ENCODE measurements at regions not wholly inside any gene's neighbourhood (a gene's known extent, or its start where the extent isn't known, plus 50 kb on each side); places are given as distances from the start of the nearest gene placed in this dataset.

GRCh38 chr9:134563397-134563796 is 78.2 kb upstream of the COL5A1 start:
- TF ChIP-seq CTCF (conservative IDR thresholded peaks at IDR 0.05; ENCODE audit: low read depth, low read length), result no peak
- no peak for TF ChIP-seq EZH2 (IDR thresholded peaks at IDR 0.05; ENCODE audit: borderline replicate concordance, low read depth, low read length, poor library complexity, severe bottlenecking)
